ENCODE measurements at regions not wholly inside any gene's neighbourhood (a gene's known extent, or its start where the extent isn't known, plus 50 kb on each side); places are given as distances from the start of the nearest gene placed in this dataset.

GRCh38 chr12:67202011-67202677 lies 67.0 kb upstream of the CAND1 start:
- Histone ChIP-seq H3K9ac (ENCODE audit: insufficient read length, low read depth) (no peak overlapping the region), H3K4me1 (ENCODE audit: insufficient read depth, insufficient read length) (no peaks in the 10 kb centered on the region), H3K9me3 (ENCODE audit: insufficient read depth, low read length) (no peaks in the 10 kb centered on the region), H3K27me3 (ENCODE audit: insufficient read depth, insufficient read length) (no peaks in the 10 kb centered on the region), H3K36me3 (ENCODE audit: insufficient read depth, insufficient read length, low read length) (no peaks in the 10 kb centered on the region), H3K4me3 (ENCODE audit: insufficient read length, low read depth) (no peak overlapping the region)
- TF ChIP-seq YY1 (IDR thresholded peaks at IDR 0.05; ENCODE audit: insufficient read depth, insufficient read length) (no peak), SUZ12 (IDR thresholded peaks at IDR 0.05; ENCODE audit: extremely low read depth, insufficient read depth, insufficient read length) (no peak), ZNF274 (IDR thresholded peaks at IDR 0.05; ENCODE audit: low read depth, low read length) (no peak)
- no peak for DNase-seq (ENCODE audit: low read depth, low spot score)

- Histone ChIP-seq H3K9me3 (ENCODE audit: insufficient read depth, low read length) (no peaks in the 10 kb centered on the region), H3K9ac (ENCODE audit: insufficient read length, low read depth) (no peak overlapping the region), H3K4me1 (ENCODE audit: insufficient read depth, insufficient read length) (no peaks in the 10 kb centered on the region), H3K27me3 (ENCODE audit: insufficient read depth, insufficient read length) (no peaks in the 10 kb centered on the region), H3K4me3 (ENCODE audit: insufficient read length, low read depth) (no peak overlapping the region), H3K36me3 (ENCODE audit: insufficient read depth, insufficient read length, low read length) (no peaks in the 10 kb centered on the region)
- TF ChIP-seq ZNF274 (IDR thresholded peaks at IDR 0.05; ENCODE audit: low read depth, low read length), result no peak
- TF ChIP-seq YY1 (IDR thresholded peaks at IDR 0.05; ENCODE audit: insufficient read depth, insufficient read length), result no peak
- no peak for TF ChIP-seq SUZ12 (IDR thresholded peaks at IDR 0.05; ENCODE audit: extremely low read depth, insufficient read depth, insufficient read length)
- DNase-seq (ENCODE audit: low read depth, low spot score), result no peak
Observed at GRCh38 chr12:67202678-67203012, 66.5 kb upstream of the CAND1 start.

GRCh38 chr12:67208281-67209067 lies 60.7 kb upstream of the CAND1 start:
- TF ChIP-seq ZNF274 (IDR thresholded peaks at IDR 0.05; ENCODE audit: low read depth, low read length), result no peak
- no peak for TF ChIP-seq YY1 (IDR thresholded peaks at IDR 0.05; ENCODE audit: insufficient read depth, insufficient read length)
- no peak for TF ChIP-seq SUZ12 (IDR thresholded peaks at IDR 0.05; ENCODE audit: extremely low read depth, insufficient read depth, insufficient read length)
- H3K4me1 ChIP-seq (ENCODE audit: insufficient read depth, insufficient read length), result no peaks in the 10 kb centered on the region
- no peak for DNase-seq (ENCODE audit: low read depth, low spot score)
- no peaks in the 10 kb centered on the region for H3K36me3 ChIP-seq (ENCODE audit: insufficient read depth, insufficient read length, low read length)
- H3K27me3 ChIP-seq (ENCODE audit: insufficient read depth, insufficient read length), result no peaks in the 10 kb centered on the region
- H3K9ac ChIP-seq (ENCODE audit: insufficient read length, low read depth), result no peak overlapping the region
- no peaks in the 10 kb centered on the region for H3K9me3 ChIP-seq (ENCODE audit: insufficient read depth, low read length)
- no peak overlapping the region for H3K4me3 ChIP-seq (ENCODE audit: insufficient read length, low read depth)

- DNase-seq (ENCODE audit: low read depth, low spot score), result no peak
- Histone ChIP-seq H3K36me3 (ENCODE audit: insufficient read depth, insufficient read length, low read length) (no peaks in the 10 kb centered on the region), H3K9me3 (ENCODE audit: insufficient read depth, low read length) (no peaks in the 10 kb centered on the region), H3K27me3 (ENCODE audit: insufficient read depth, insufficient read length) (no peaks in the 10 kb centered on the region), H3K4me3 (ENCODE audit: insufficient read length, low read depth) (no peak overlapping the region), H3K4me1 (ENCODE audit: insufficient read depth, insufficient read length) (no peaks in the 10 kb centered on the region), H3K9ac (ENCODE audit: insufficient read length, low read depth) (no peak overlapping the region)
- TF ChIP-seq ZNF274 (IDR thresholded peaks at IDR 0.05; ENCODE audit: low read depth, low read length), result no peak
Observed at GRCh38 chr12:67211029-67211428, 58.1 kb upstream of the CAND1 start.

GRCh38 chr12:67211494-67211893 lies 57.7 kb upstream of the CAND1 start:
- H3K4me1 ChIP-seq (ENCODE audit: insufficient read depth, insufficient read length), result no peaks in the 10 kb centered on the region
- TF ChIP-seq ZNF274 (IDR thresholded peaks at IDR 0.05; ENCODE audit: low read depth, low read length), result no peak
- TF ChIP-seq SUZ12 (IDR thresholded peaks at IDR 0.05; ENCODE audit: extremely low read depth, insufficient read depth, insufficient read length), result no peak
- TF ChIP-seq YY1 (IDR thresholded peaks at IDR 0.05; ENCODE audit: insufficient read depth, insufficient read length), result no peak
- no peak overlapping the region for H3K4me3 ChIP-seq (ENCODE audit: insufficient read length, low read depth)
- H3K27me3 ChIP-seq (ENCODE audit: insufficient read depth, insufficient read length), result no peaks in the 10 kb centered on the region
- H3K9ac ChIP-seq (ENCODE audit: insufficient read length, low read depth), result no peak overlapping the region
- no peaks in the 10 kb centered on the region for H3K36me3 ChIP-seq (ENCODE audit: insufficient read depth, insufficient read length, low read length)
- H3K9me3 ChIP-seq (ENCODE audit: insufficient read depth, low read length), result no peaks in the 10 kb centered on the region
- DNase-seq (ENCODE audit: low read depth, low spot score), result no peak

- no peak overlapping the region for H3K9ac ChIP-seq (ENCODE audit: insufficient read length, low read depth)
Observed at GRCh38 chr12:67217647-67218046, 51.5 kb upstream of the CAND1 start.

More at GRCh38 chr12:67217647-67218046, 51.5 kb upstream of the CAND1 start:
- DNase-seq (ENCODE audit: low read depth, low spot score), result no peak
- Histone ChIP-seq H3K9me3 (ENCODE audit: insufficient read depth, low read length) (no peaks in the 10 kb centered on the region), H3K27me3 (ENCODE audit: insufficient read depth, insufficient read length) (no peaks in the 10 kb centered on the region), H3K36me3 (ENCODE audit: insufficient read depth, insufficient read length, low read length) (no peaks in the 10 kb centered on the region), H3K4me1 (ENCODE audit: insufficient read depth, insufficient read length) (no peaks in the 10 kb centered on the region), H3K4me3 (ENCODE audit: insufficient read length, low read depth) (no peak overlapping the region)
- no peak for TF ChIP-seq YY1 (IDR thresholded peaks at IDR 0.05; ENCODE audit: insufficient read depth, insufficient read length)
- no peak for TF ChIP-seq SUZ12 (IDR thresholded peaks at IDR 0.05; ENCODE audit: extremely low read depth, insufficient read depth, insufficient read length)
- TF ChIP-seq ZNF274 (IDR thresholded peaks at IDR 0.05; ENCODE audit: low read depth, low read length), result no peak

All from NT2/D1 (cell line).